Testis (tissue), 2 donors: ENCODE measurements at regions not wholly inside any gene's neighbourhood (a gene's known extent, or its start where the extent isn't known, plus 50 kb on each side); places are given as distances from the start of the nearest gene placed in this dataset.

ENCODE experiments used
- DNase-seq: peaks from one replicate; pipeline ENCODE4 v3.0.0-alpha.2; 2019
- H3K27ac ChIP-seq, 2 donors: fragments of 200-600 bp; sonication (generic); one replicate each; pipeline ENCODE4 v1.5.1; 2019
- H3K27me3 ChIP-seq: fragments of 200-600 bp; sonication (generic); one replicate; pipeline ENCODE4 v1.5.1; 2019
- H3K36me3 ChIP-seq: fragments of 200-600 bp; sonication (generic); one replicate; pipeline ENCODE4 v1.5.1; 2017; ENCODE audit warnings: low read depth; ENCODE audit errors: missing control alignments
- H3K4me1 ChIP-seq: fragments of 200-600 bp; sonication (generic); one replicate; pipeline ENCODE4 v1.5.1; 2019
- H3K4me3 ChIP-seq, 2 donors: fragments of 200-600 bp; sonication (generic); one replicate each; pipeline ENCODE4 v1.5.1; 2017 to 2019
- H3K9me3 ChIP-seq: fragments of 200-600 bp; sonication (generic); one replicate; pipeline ENCODE4 v1.5.1; 2017
- POLR2A ChIP-seq: fragments of 450-650 bp; IDR thresholded peaks from one replicate; pipeline ENCODE4 v1.6.1; 2017; ENCODE audit warnings: antibody characterized with exemption, mild to moderate bottlenecking, moderate library complexity
- WGBS, 2 donors: methylation state at CpG; one replicate each; pipeline ENCODE4 v1.1.5; 2018; 5-methylcytosine and 5-hydroxymethylcytosine counted together
- intact Hi-C: fragments of 100-400 bp; cut with DNase I; formaldehyde crosslinking; loops from one replicate; pipeline ENCODE4 v1.15.1; 2023; ENCODE audit warnings: low total_unique reads
- TF ChIP-seq, protein P1 (sequence below), 3 experiments: fragments of 450-650 bp in 2 of 3; fragments of 200-600 bp in 1 of 3; sonication (generic) in 1 of 3; IDR thresholded peaks; one replicate each; pipeline ENCODE4 v1.5.1; 2016 to 2019; ENCODE audit warnings: antibody characterized with exemption in 3 of 3, mild to moderate bottlenecking in 2 of 3, moderate library complexity in 1 of 3

DNA sequence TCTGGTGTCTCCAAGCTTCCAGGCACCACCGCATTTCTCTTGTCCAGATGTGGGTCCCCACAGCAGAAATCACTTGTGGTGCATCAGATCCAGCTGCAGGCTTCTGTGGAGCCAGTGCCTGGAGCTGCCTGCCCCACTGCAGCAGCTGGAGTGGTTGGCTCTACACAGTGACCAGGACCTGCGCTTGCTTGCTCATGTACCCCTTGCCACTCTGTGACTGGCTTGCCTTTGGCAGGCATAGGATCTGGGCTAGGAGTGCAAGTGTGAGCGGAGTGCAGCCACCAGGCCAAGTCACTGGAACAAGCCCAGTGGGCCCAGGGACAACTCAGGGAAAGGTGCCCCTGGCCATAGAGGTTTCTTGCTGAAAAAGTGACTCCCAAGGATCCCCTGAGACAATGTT, 1400.0 kb upstream of the ALCAM start:
- no peaks in the 10 kb centered on the region for H3K4me1 ChIP-seq
- no peaks in the 10 kb centered on the region for H3K36me3 ChIP-seq
- H3K27me3 ChIP-seq = no peaks in the 10 kb centered on the region
- H3K9me3 ChIP-seq = no peaks in the 10 kb centered on the region
- no peak overlapping the region for H3K4me3 ChIP-seq
- 92 to 94% methylated on average over 2 to 3 of the region's 3 CpGs for WGBS, 2 donors
- intact Hi-C loops = no loop called here
- TF ChIP-seq, protein P1, sequence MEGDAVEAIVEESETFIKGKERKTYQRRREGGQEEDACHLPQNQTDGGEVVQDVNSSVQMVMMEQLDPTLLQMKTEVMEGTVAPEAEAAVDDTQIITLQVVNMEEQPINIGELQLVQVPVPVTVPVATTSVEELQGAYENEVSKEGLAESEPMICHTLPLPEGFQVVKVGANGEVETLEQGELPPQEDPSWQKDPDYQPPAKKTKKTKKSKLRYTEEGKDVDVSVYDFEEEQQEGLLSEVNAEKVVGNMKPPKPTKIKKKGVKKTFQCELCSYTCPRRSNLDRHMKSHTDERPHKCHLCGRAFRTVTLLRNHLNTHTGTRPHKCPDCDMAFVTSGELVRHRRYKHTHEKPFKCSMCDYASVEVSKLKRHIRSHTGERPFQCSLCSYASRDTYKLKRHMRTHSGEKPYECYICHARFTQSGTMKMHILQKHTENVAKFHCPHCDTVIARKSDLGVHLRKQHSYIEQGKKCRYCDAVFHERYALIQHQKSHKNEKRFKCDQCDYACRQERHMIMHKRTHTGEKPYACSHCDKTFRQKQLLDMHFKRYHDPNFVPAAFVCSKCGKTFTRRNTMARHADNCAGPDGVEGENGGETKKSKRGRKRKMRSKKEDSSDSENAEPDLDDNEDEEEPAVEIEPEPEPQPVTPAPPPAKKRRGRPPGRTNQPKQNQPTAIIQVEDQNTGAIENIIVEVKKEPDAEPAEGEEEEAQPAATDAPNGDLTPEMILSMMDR (IDR thresholded peaks at IDR 0.05) = no peak
- TF ChIP-seq POLR2A = no peak
- no peak overlapping the region for H3K27ac ChIP-seq
- DNase-seq = no peak

DNA sequence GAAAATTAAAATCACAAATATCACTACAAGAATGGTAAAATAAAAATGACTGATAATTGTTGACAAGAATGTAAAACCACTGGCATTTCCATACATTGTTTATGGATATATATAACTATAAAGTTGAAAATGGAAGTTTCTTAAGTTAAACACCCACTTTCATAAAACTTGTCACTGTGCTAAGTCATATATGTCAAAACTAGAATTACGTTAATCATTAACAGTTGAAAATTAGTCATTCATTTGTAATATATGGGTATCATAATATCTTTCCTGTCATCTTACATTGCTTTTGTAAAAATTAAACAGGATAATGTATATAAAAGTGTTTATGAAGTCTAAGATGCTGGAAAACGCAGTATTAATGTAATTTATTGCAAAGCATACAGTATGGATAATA, 1398.6 kb upstream of the ALCAM start:
- WGBS, 2 donors = 90 to 91% methylated on average over 2 of the region's 2 CpGs
- H3K9me3 ChIP-seq = no peaks in the 10 kb centered on the region
- TF ChIP-seq, protein P1 (IDR thresholded peaks at IDR 0.05) = no peak
- TF ChIP-seq POLR2A = no peak
- no peaks in the 10 kb centered on the region for H3K27me3 ChIP-seq
- no peak overlapping the region for H3K27ac ChIP-seq
- no peaks in the 10 kb centered on the region for H3K4me1 ChIP-seq
- DNase-seq = no peak
- H3K4me3 ChIP-seq = no peak overlapping the region
- H3K36me3 ChIP-seq = no peaks in the 10 kb centered on the region
- intact Hi-C loops = no loop called here

DNA sequence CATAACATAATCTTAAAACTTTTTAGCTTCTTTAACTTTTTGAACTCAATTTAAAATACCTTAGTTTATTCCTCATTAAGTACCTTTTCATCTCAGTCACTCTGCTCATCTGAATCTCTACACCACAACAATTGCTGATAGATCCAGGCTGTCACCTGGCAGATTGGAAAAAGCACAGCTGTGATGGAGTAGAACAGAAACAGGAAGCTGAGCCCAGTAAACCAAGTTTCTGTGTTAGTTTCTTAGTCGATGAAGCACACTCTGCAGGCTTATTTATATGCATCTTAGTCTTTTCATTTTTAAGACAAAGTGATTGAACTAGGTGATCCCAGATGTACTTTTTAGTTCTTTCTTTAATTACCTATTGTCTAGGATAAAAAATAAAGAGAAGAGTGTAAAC, 1398.0 kb upstream of the ALCAM start:
- TF ChIP-seq POLR2A = no peak
- TF ChIP-seq, protein P1 (IDR thresholded peaks at IDR 0.05) = no peak
- Histone ChIP-seq H3K27me3 (no peaks in the 10 kb centered on the region), H3K4me3 (no peak overlapping the region), H3K36me3 (no peaks in the 10 kb centered on the region), H3K4me1 (no peaks in the 10 kb centered on the region), H3K9me3 (no peaks in the 10 kb centered on the region), H3K27ac (no peak overlapping the region)
- no peak for DNase-seq
- WGBS, 2 donors = 53 to 55% methylated on average over 1 of the region's 1 CpG
- intact Hi-C loops = no loop called here

DNA sequence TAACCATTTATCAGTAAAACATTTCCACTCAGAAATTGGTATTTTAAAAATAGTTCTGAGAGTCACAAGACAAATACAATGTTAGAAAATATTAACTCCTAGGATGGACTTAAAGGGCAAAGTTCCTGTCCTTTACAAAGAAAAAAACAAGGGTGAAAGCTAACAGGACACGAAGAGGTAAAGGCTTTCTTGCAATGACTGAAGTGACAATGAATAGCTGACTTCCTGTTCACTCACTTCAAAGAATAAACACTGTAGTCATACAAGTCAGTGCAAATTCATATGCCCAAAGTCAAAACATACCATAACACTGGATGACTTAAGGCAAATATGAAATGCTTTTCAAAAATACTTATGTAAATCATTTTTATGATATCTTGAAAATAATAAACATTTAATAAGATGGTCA, 1389.8 kb upstream of the ALCAM start:
- H3K9me3 ChIP-seq = no peaks in the 10 kb centered on the region
- no peak overlapping the region for H3K27ac ChIP-seq
- WGBS, 2 donors = 69 to 78% methylated on average over 1 of the region's 1 CpG

DNA sequence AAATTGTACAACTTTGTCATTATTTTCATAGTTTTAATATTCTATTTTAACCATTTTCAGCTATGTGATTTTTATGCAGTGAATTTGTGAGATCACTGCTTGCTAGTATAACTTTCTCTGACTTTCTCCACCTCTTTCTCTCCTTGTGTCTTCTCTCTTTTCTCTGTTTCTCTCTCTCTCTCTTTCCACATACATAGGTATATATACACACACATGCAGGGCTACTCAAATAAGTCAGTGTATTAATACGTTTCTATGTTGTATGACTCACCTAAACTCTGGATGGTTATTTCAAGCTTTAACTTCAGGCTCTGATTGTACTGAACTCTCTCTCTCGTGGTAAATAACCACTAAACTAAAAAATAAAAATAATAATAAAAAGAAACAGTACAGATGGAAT, 1389.3 kb upstream of the ALCAM start:
- no peak for TF ChIP-seq POLR2A
- TF ChIP-seq, protein P1 (IDR thresholded peaks at IDR 0.05) = no peak
- Histone ChIP-seq H3K27ac (no peak overlapping the region), H3K27me3 (no peaks in the 10 kb centered on the region), H3K4me1 (no peaks in the 10 kb centered on the region), H3K9me3 (no peaks in the 10 kb centered on the region), H3K4me3 (no peak overlapping the region), H3K36me3 (no peaks in the 10 kb centered on the region)
- DNase-seq = no peak
- 71 to 85% methylated on average over 2 of the region's 2 CpGs for WGBS, 2 donors
- intact Hi-C loops = no loop called here

More for the DNA sequence above, 1389.8 kb upstream of the ALCAM start:
- no peak for DNase-seq
- H3K36me3 ChIP-seq = no peaks in the 10 kb centered on the region
- no peak overlapping the region for H3K4me3 ChIP-seq
- H3K4me1 ChIP-seq = no peaks in the 10 kb centered on the region
- intact Hi-C loops = no loop called here
- H3K27me3 ChIP-seq = no peaks in the 10 kb centered on the region
- TF ChIP-seq POLR2A = no peak
- TF ChIP-seq, protein P1 (IDR thresholded peaks at IDR 0.05) = no peak
